CD8-positive, alpha-beta memory T cell (primary cell): ENCODE measurements at regions not wholly inside any gene's neighbourhood (a gene's known extent, or its start where the extent isn't known, plus 50 kb on each side); places are given as distances from the start of the nearest gene placed in this dataset.

Experiments
- CTCF ChIA-PET: fragments of 350-600 bp; sonication (Branson Sonifier 250); formaldehyde crosslinking; loops from one replicate; lab custom pipeline; 2021; ENCODE audit warnings: antibody characterized with exemption; lab: Charles Lee
- POLR2A ChIA-PET: fragments of 350-600 bp; sonication (Branson Sonifier 250); formaldehyde crosslinking; loops from one replicate; lab custom pipeline; 2021; ENCODE audit warnings: antibody characterized with exemption; lab: Charles Lee
- DNase-seq, 5 donors: peaks; one replicate each; pipeline versions ENCODE4 v3.0.0 to v3.0.0-alpha.2; 2020 to 2022; ENCODE audit warnings: mixed read lengths in 1 of 5
- H3K27ac ChIP-seq: one replicate; pipeline ENCODE4 v1.7.0; 2013; ENCODE audit warnings: low read depth, mild to moderate bottlenecking, low read length, moderate library complexity
- H3K27me3 ChIP-seq: 2 replicates; pipeline ENCODE4 v1.7.0; 2013; ENCODE audit warnings: low read length, mild to moderate bottlenecking; ENCODE audit not compliant: insufficient read depth, poor library complexity, severe bottlenecking
- H3K36me3 ChIP-seq: 2 replicates; pipeline ENCODE4 v1.7.0; 2013; ENCODE audit warnings: mild to moderate bottlenecking, low read length, moderate library complexity; ENCODE audit not compliant: insufficient read depth
- H3K4me1 ChIP-seq: 2 replicates; pipeline ENCODE4 v1.7.0; 2013; ENCODE audit warnings: mild to moderate bottlenecking, low read length, moderate library complexity; ENCODE audit not compliant: insufficient read depth
- H3K4me3 ChIP-seq: 2 replicates; pipeline ENCODE4 v1.7.0; 2013; ENCODE audit warnings: mild to moderate bottlenecking, low read length
- H3K9me3 ChIP-seq: 2 replicates; pipeline ENCODE4 v1.7.0; 2013; ENCODE audit warnings: mild to moderate bottlenecking, low read length
- H3K27ac Mint-ChIP-seq, 8 donors: one replicate each; pipeline ENCODE4 v1.8.0; 2020 to 2021; ENCODE audit warnings: mixed read lengths in 8 of 8, mild to moderate bottlenecking in 6 of 8, inconsistent platforms in 3 of 8, moderate library complexity in 3 of 8
- H3K27me3 Mint-ChIP-seq, 2 donors: one replicate each; pipeline ENCODE4 v1.8.0; 2020 to 2021; ENCODE audit warnings: mixed read lengths in 2 of 2, mild to moderate bottlenecking in 1 of 2, moderate library complexity in 1 of 2
- H3K36me3 Mint-ChIP-seq, 3 donors: one replicate each; pipeline ENCODE4 v1.8.0; 2020 to 2021; ENCODE audit warnings: mixed read lengths in 3 of 3, inconsistent platforms in 1 of 3, mild to moderate bottlenecking in 1 of 3
- H3K4me1 Mint-ChIP-seq, 3 donors: one replicate each; pipeline ENCODE4 v1.8.0; 2020 to 2021; ENCODE audit warnings: mixed read lengths in 3 of 3, inconsistent platforms in 1 of 3, mild to moderate bottlenecking in 1 of 3
- H3K4me3 Mint-ChIP-seq, 7 donors: one replicate each; pipeline ENCODE4 v1.8.0; 2020 to 2021; ENCODE audit warnings: mixed read lengths in 7 of 7, mild to moderate bottlenecking in 6 of 7, moderate library complexity in 4 of 7, inconsistent platforms in 2 of 7
- H3K9me3 Mint-ChIP-seq, 5 donors: one replicate each; pipeline ENCODE4 v1.8.0; 2020 to 2022; ENCODE audit warnings: mixed read lengths in 5 of 5, mild to moderate bottlenecking in 3 of 5, moderate library complexity in 2 of 5, inconsistent platforms in 1 of 5

DNA sequence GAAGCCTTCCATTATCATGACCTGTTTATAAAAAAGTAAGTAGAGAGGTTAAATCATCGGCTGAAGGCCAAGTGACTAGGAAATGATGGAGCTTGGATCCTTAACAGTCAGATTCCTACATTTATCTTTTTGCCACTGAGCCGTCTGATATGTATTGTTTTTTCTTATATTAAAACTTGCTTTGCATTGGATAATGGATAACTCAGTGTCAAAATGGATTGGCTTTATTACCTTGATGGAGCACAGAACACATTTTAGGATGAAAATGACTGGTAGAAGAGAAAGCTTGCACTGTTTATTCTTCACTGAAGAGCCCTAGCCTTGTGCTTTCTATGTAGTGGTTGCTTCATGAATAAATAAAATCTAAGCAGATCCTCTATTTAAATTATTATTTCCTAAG is 54.2 kb upstream of the TSPAN5 start:
- Histone ChIP-seq H3K4me3 (no peak overlapping the region), H3K9me3 (no peaks in the 10 kb centered on the region), H3K36me3 (no peaks in the 10 kb centered on the region), H3K27me3 (no peaks in the 10 kb centered on the region), H3K27ac (no peak overlapping the region), H3K4me1 (no peaks in the 10 kb centered on the region)
- CTCF ChIA-PET, result interaction anchor here (1.2 kb wide), 1 partner anchor 9 kb away, joined by 3 read pairs; no protein-coding TSS in a partner anchor
- H3K27ac Mint-ChIP-seq, result no peak overlapping the region
- no peak for DNase-seq
- peaks cover 8 to 21% (median 9%) of the 10 kb centered on the region in 3 donors for H3K4me1 Mint-ChIP-seq
- POLR2A ChIA-PET, result no interaction called here
- peaks cover 0 to 23% (median 2%) of the 10 kb centered on the region in 3 donors for H3K36me3 Mint-ChIP-seq
- no peak overlapping the region for H3K4me3 Mint-ChIP-seq
- H3K9me3 Mint-ChIP-seq, result peaks cover 0 to 8% (median 2%) of the 10 kb centered on the region in 5 donors
- no peaks in the 10 kb centered on the region for H3K27me3 Mint-ChIP-seq

DNA sequence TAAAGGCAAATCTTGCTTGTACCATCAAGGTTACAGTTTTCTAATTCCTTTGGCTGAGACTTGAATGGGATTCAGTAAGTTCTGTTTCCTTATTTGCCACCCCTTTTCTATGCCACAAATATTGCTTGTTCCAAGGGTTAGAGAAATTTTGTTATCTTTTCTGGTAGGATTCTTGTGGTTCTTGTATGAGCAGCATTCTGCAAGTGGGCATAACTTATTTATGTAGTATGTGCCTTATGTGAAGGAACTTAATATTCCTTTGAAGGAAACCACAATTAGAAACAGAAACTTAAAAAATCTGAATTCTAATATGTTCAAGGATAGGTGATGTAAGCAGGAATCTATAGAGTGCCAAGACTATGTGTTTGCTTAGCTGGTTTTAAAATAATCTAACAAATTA is 53.1 kb upstream of the TSPAN5 start:
- CTCF ChIA-PET, result no interaction called here
- H3K27me3 Mint-ChIP-seq, result no peaks in the 10 kb centered on the region
- peaks cover 19 to 32% (median 20%) of the 10 kb centered on the region in 3 donors for H3K4me1 Mint-ChIP-seq

DNA sequence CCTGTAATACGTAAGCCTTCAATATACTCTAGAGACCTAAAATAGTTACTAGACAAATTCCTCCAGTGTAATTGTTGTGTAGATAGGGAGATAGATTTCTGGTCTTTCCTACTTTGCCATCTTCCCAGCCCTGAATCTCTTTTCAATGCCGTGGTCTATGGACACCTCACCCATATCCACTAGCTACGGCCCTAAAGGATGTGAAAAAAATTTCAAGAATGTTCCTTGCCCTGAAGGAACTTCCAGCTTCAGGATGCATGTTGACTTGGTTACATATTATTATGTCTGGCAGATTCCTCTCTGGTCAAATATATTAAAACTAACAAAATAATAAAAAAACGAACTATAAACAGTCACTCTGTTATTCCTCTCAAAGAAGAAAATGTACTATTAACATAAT is 52.4 kb upstream of the TSPAN5 start:
- no peak for DNase-seq
- Mint-ChIP-seq H3K4me3 (no peak overlapping the region), H3K27me3 (no peaks in the 10 kb centered on the region), H3K9me3 (peaks cover 2 to 8% (median 3%) of the 10 kb centered on the region in 5 donors), H3K36me3 (peaks cover 1 to 21% (median 2%) of the 10 kb centered on the region in 3 donors), H3K4me1 (peaks cover 26 to 39% (median 27%) of the 10 kb centered on the region in 3 donors), H3K27ac (no peak overlapping the region)
- Histone ChIP-seq H3K4me3 (no peak overlapping the region), H3K36me3 (no peaks in the 10 kb centered on the region), H3K27me3 (no peaks in the 10 kb centered on the region), H3K27ac (no peak overlapping the region), H3K4me1 (peaks cover 16% of the 10 kb centered on the region), H3K9me3 (no peaks in the 10 kb centered on the region)
- CTCF ChIA-PET, result no interaction called here
- POLR2A ChIA-PET, result no interaction called here

More for the DNA sequence above, 53.1 kb upstream of the TSPAN5 start:
- no peak overlapping the region for H3K27ac Mint-ChIP-seq
- H3K27ac ChIP-seq, result no peak overlapping the region
- DNase-seq, result no peak
- POLR2A ChIA-PET, result no interaction called here
- no peak overlapping the region for H3K4me3 ChIP-seq
- peaks cover 0 to 8% (median 2%) of the 10 kb centered on the region in 5 donors for H3K9me3 Mint-ChIP-seq
- peaks cover 10% of the 10 kb centered on the region for H3K4me1 ChIP-seq
- H3K36me3 ChIP-seq, result no peaks in the 10 kb centered on the region
- H3K9me3 ChIP-seq, result no peaks in the 10 kb centered on the region
- no peaks in the 10 kb centered on the region for H3K27me3 ChIP-seq
- peaks cover 0 to 23% (median 2%) of the 10 kb centered on the region in 3 donors for H3K36me3 Mint-ChIP-seq
- no peak overlapping the region for H3K4me3 Mint-ChIP-seq
